Activated CD4-positive, alpha-beta T cell treated with anti-CD3 and anti-CD28 coated beads for 24 hours (primary cell): ENCODE measurements at regions not wholly inside any gene's neighbourhood (a gene's known extent, or its start where the extent isn't known, plus 50 kb on each side); places are given as distances from the start of the nearest gene placed in this dataset.
"Not testable (repeated sequence)": the region's sequence is repeated elsewhere in the genome, so short reads cannot be mapped to it uniquely, and the experiment has no call there.

ENCODE experiments used
- DNase-seq, 2 donors: peaks; one replicate each; pipeline ENCODE4 v3.0.0-alpha.2; 2020; ENCODE audit warnings: low read depth in 2 of 2

DNA sequence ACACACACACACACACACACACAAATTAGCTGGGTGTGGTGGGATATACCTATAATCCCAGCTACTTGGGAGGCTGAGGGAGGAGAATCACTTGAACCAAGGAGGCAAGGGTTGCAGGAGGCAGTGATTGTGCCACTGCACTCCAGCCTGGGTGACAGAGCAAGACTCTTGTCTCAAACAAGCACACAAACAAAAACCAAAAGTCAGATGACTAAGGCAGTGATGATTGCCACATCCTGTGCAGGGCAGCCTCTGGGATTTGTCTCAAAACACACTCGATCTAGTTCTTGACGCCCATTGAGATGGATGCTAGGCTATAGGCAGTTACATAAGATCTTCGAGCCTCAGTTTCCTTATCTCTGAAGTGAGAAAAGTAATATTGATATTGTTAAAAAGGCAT lies 183.1 kb upstream of the NOTCH2NLA start:
- not testable (repeated sequence) for DNase-seq

DNA sequence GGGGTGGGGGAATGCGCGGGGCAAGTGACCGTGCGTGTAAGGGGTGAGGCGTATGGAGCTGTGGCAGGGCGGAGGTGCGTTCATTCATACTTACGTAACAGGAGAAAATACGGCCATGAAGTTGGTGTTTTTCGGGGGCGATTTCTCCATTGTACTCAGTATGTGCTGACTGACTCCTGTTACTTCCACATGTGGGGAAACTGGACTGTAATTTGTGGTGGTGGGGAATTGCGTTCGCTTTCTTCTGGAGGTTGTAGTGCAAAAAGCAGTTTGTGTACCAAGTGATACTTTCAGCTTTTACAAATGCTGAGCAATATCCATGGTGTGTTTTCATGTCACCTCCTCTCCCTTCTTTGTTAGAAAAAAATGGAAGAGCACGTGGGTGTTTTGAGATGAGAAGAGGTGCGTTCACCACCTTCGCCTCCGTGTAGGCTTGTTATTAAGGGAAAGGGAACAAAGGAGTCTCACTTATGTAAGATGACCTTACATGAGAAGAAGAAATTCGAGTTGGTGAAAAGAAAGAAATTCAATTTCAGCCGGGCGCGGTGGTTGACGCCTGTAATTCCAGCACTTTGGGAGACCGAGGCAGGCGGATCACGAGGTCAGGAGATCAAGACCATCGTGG lies 181.1 kb upstream of the NOTCH2NLA start:
- DNase-seq = peak in 1 of 2 donors; percentile 23

DNA sequence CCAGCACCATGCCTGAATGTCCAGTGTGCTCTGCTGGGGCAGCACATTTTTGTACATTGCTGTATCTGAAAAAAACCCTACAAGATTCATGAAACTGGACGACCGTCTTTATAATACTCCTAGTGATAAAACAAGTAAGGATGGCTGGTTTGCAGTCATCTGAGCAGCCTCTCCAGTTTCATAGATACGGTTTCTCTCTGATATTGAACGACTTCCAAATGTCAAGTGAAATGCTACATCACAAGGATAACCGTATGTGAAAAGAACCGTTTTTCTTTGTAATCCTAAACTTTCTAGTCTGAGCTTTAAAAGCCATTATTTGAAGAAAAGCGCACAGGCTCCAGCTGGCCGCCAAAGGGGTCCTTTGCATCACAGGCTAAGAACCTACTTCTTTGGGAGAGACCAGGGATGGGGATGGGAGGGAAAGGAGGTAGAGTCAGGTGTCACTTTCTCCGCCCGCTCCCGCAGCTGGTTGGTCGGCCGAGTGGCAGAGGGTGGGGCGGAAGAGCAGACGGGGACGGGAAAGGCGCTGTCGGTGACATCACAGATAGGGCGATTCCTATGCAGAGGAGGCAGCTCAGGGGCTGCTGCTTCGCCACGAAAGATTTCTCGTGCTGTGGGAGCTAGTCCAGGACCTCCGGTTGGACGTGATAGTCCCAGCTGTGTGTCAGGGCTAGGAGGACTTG lies 180.4 kb upstream of the NOTCH2NLA start:
- DNase-seq = not testable (repeated sequence)

DNA sequence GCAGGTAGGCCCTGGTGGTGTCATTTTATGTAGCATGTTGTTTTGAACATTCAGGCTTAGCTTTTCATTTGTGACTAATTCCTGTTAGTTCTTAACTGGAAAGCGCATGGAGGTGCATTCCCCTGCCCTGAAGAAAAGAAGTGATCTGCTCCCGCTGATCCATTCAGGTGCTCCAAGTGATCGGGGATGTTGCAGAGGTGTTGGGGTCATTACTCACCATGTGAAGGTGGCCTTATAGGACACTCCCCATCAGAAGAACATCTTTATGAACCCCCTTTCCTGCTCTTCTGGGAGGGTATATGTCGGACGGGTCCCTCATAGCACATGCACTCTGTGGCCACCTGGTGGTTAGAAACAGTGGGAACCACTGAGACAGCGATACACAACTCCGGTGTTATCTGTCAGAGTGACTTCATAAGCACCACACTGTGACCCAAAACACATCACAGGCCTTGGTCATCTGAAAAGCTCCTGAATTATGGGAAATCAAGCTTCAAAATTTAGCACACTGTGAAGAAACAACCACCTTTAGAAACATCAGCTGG lies 172.5 kb upstream of the NOTCH2NLA start:
- not testable (repeated sequence) for DNase-seq

DNA sequence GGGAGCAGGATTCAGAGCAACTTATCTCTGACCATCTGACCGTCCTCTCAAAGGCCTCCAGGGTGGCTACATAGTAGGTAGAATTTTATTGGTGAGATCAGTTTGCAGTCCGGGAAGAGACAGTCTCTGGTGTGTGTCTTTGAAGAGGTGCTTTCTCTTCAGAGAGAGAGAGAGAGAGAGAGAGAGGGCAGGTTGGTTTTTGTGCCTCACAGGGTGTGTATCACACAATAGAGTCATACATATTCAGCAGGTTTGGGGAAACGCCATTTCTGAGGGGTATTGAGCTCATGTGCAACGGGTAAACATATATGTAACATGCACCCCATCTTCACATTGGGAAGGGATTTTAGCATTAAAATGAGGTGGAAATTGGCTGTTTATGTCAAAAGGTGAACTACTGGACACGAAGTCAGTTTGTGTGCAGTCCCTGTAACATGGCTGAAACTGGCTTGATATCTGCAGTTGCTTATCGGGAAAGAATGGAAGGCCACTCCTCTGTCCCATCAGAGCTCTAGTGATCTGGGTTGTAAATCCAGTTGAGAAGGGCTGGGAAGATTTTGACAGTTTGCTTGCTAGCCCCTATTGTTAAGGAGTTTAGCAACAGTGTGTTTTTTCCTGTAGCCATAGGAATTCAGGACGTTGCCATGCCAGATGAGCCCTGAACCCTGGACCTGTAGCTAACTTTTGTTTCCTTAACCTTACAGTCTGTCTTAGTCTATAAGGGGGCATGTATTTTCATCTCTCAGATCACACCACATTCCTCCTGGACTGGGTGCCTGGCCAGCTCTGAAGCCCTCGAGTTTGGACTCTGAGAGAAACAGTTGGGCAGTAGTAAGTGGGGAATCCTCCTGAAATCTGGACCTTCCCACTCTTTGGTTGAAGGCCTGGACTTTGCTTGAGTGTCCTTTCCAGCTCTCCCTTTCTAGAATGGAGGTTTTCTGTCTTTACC lies 171.6 kb upstream of the NOTCH2NLA start:
- DNase-seq = not testable (repeated sequence)

DNA sequence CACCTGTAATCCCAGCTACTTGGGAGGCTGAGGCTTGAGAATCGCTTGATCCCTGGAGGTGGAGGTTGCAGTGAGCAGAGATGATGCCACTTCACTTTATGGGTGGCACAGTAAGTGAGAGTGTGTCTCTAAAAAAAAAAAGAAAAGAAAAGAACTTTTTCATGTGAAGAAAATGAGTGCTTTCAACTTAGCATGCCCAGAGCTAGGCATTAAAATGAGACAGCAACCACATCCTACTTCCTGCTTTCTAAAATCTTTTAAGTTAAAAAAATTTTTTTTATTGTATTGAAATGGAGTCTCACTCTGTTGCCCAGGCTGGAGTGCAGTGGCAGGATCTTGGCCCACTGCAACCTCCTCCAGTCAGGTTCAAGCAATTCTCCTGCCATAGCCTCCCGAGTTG lies 170.4 kb upstream of the NOTCH2NLA start:
- not testable (repeated sequence) for DNase-seq

DNA sequence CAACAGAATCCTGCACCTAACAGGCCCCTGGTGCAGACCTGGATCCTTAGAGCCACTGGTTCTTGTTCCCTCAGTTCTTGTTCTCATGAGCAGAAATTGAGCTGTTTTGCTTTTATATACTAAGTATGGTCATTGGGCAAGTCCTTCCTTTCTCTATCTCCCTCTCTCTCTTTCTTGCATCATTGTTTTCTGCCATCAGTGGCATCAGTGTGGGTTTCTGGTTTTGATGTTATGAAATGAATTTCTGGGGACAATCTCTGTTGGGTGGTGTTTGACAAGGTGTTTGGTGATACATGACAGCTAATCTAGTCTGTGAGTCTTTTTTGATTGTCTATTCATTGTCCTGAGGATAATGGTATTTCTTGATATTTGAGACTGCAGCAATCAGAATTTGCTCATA lies 168.0 kb upstream of the NOTCH2NLA start:
- not testable (repeated sequence) for DNase-seq

DNA sequence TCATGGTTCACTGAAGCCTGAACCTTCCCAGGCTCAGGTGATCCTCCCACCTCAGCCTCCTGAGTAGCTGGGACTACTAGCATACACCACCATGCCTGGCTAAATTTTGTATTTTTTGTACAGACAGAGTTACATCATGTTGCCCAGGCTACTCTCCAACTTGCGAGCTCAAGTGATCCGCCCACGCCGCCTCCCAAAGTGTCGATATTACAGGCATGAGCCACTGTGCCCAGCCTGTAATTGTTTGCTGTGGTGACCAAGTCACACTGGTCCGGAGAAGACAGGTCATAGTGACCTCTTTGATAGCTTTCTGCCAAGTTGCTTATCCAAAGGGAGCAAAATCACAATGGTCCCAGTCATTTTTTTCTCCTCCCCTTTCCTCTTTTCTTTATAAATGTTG lies 167.4 kb upstream of the NOTCH2NLA start:
- DNase-seq = not testable (repeated sequence)

DNA sequence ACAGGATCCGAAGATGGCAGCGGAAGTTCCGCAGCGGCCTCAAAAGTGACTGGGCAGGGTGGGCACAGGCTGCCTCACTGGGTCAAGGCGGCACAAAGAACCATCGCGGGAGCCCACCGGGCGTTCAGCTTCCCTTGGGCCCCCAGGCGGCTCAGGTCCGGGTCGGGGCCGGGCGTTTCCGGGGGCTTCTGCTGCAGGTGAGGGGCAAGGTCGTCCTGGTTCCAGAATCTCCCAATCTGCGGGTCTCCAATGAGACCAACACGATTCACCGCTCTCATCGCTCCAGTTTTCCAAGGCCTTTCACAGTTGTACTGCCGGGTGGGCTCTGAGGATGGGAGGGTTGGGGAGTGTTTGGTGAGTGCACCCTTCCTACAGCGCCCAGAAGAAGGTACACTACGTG lies 165.0 kb upstream of the NOTCH2NLA start:
- DNase-seq = not testable (repeated sequence)

DNA sequence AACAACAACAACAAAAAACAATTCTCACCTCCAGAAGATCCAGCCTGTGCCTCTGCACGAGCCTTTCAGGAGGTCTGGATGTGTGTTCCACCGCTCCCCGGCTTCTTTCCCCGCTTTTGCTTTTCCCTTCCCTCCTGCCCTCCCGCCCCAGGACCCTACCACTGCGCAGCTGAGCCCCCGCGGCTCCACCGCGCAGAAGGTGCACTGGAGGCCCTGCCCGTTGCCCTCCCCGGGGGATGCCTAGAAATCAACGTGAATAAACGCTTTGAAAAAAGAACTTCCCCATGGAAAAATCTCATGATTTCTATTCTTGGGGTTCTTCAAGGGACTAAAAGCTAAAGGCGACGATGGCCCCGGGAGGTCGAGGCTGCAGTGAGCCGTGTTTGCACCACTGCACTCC lies 164.3 kb upstream of the NOTCH2NLA start:
- DNase-seq = not testable (repeated sequence)

DNA sequence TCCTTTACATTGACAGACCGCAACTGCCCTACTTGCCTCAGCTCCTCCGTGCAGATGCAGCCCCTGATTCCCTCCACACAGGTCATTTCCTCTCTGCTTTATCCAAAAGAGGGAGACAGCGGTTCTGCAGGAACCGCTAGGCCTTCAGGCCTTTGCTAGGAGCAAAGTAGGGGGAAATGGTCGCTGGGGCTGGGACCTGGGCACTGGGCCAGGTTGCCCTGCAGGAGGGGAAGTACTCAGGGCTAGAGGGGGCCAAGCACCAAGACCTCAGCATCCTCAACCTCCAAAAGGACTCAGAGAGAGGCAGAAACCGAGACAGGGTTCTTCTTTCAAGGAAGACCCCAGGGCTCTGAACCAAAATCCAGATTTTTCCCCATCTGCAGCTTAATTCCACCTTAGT lies 160.4 kb upstream of the NOTCH2NLA start:
- not testable (repeated sequence) for DNase-seq

DNA sequence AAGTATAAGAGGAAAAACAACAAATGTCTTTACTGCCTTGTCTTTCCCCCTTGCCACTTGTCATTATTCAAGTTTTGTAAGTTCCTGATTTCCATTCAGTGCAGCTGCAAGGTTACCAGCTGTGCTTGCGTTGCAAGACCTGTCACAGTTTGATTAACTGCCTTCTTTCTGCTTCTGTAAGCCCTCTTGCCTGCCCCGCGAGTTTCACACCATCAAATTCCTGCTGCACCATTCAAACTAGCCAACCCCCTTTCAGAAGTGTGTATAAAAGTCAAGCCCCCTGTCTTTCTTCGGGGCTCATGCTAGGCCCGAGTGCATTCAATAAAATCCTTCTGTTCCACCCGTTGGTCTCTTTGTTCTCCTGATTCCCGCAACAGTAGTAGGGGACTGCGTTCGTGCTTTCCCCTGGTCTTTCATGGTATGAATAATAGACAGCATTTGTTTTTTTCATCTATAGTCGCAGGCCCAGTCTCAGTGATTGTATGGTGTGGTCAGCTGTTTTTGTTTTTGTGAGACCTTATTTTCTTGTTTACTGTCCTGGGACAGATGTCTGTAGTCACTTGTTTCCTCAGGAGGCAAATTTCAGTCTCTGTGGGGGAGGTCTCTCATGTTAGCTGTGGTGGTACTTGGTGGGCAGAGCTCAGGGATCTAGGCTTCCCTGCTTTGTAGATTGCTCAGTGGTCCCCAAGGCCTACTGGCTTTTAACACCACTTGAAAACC lies 159.1 kb upstream of the NOTCH2NLA start:
- DNase-seq = not testable (repeated sequence)

DNA sequence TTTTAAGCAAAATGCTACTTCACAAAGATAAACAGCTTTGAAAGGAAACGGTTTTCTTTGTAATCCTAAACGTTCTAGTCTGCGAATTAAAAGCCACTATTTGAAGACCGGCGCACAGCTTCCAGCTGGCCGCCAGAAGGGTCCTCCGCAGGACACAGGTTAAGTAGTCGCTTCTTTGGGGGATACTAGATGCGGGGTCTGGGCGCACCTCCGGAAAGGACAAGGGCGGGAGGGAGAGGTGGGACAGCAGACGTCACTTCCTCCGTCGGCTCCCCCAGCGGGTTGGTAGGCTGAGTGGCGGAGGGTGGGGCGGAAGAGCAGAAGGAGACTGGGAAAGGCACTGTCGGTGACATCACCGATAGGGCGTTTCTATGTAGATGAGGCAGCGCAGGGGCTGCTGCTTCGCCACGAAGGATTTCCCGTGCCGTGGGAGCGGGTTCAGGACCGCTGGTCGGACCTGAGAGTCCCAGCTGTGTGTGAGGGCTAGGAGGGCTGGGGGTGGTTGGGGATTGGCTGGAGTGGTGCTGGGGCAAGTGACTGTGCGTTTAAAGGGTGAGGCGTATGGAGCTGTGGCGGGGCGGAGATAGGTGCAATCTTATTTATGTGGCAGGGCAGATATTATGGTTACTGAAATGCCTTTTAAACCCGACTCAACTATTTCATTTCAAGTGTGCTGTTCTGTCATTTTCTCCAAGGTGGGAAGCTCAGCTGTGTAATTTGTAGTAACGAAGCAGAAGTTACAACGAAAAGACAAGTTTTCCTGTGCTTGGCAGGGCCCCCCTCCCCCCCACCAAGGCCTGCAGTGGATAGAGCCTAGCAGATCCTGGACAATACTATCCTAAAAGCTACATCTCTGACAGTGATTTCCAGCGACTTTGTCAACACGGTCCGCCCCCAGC lies 158.3 kb upstream of the NOTCH2NLA start:
- peak; percentile 46 to 50 for DNase-seq

DNA sequence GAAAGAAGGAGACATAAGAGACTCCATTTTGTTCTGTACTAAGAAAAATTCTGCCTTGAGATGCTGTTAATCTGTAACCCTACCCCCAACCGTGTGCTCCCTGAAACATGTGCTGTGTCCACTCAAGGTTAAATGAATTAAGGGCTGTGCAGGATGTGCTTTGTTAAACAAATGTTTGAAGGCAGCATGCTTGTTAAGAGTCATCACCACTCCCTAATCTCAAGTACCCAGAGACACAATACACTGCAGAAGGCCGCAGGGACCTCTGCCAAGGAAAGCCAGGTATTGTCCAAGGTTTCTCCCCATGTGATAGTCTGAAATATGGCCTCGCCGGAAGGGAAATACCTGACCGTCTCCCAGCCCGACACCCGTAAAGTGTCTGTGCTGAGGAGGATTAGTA lies 152.4 kb upstream of the NOTCH2NLA start:
- not testable (repeated sequence) for DNase-seq

DNA sequence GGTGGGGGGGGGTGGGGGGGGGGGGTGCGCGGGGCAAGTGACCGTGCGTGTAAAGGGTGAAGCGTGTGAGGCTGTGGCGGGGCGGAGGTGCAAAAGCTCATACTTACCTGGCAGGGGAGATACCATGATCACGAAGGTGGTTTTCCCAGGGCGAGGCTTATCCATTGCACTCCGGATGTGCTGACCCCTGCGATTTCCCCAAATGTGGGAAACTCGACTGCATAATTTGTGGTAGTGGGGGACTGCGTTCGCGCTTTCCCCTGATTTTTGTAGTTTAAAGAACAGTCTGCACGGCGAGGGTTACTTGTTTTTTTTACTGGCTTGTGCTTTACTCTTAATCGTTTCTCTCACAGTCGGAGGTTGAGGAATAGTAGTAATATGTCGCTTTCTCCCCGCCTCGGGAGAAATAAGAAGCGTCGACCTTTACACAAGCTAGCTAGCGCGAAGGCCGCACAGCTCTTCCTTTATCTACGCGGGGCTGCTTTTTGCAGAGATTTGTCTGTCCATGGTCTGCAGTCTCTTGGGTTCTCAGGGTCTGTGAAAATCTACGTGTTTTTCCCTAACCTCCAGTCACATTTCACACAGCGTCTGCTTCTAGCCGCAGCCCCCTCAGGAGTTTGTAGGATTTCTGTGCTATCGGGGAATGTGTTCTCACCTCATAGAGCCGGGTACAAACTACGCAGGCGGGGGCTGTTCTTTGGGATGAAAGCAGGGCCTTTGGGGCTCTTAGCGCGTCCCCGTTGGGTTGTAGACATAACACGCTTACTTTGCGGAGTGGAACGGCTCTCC lies 148.1 kb upstream of the NOTCH2NLA start:
- DNase-seq = peak; percentile 56 to 70

DNA sequence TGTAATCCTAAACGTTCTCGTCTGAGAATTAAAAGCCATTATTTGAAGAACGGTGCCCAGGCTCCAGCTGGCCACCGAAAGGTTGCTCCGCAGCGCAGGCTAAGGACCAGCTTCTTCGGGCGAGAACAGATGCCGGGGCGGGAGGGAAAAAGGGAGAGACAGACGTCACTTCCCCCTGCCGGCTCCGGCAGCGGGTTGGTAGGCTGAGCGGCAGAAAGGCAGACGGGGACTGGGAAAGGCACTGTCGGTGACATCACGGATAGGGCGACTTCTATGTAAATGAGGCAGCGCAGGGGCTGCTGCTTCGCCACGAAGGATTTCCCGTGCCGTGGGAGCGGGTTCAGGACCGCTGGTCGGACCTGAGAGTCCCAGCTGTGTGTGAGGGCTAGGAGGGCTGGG lies 147.5 kb upstream of the NOTCH2NLA start:
- peak; percentile 58 to 64 for DNase-seq

DNA sequence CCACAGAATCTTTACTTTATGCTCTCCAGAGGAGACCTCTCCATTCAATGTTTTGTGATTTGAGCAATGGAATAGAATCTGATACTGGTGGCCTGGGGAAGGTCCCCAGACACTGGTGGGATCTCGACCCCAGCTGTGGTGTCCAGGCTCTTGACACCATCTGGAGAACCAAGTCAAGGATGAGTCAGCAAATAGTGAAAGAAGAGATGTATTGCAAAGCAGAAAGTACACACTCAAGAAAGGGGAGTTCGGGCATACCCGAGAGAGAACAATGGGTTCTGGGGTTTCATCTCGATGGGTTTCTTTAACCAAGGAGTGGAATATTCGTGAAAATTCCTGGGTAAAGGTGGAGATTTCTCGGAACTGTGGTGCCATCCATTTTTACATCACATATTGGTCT lies 146.3 kb upstream of the NOTCH2NLA start:
- DNase-seq = not testable (repeated sequence)

DNA sequence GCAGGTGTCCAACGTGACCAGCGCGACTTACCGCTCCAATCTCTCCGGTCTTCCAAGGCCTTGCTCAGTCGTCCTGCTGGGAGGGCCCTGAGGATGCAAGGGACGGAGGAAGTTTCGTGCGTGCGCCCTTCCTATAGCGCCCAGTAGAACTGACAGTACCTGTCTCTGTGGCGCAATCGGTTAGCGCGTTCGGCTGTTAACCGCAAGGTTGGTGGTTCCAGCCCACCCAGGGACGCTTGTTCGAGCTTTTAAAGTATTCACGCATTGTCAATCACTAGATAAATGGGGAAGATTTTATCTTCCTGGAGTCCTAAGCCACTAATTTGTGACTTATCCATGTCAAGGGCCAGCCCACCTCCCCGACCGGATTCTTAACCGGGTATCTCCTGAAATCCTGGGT lies 141.1 kb upstream of the NOTCH2NLA start:
- DNase-seq = peak; percentile 29 to 45

DNA sequence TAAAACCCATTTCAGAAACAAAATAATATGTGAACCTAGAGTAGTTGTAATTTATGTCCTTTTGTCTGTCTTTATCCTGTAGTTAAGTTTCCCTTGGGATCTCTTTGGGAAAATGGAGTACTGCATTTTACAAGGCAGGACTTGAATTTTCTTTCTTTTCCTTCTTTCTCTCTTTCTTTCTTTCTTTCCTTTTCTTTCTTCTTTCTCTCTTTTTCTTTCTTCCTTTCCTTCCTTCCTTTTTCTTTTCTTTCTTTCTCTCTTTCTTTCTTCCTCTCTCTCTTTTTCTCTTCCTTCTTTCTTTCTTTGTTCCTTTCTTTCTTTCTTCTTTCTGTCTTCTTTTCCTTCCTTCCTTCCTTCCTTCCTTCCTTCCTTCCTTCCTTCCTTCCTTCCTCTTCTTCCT lies 126.6 kb upstream of the NOTCH2NLA start:
- DNase-seq = not testable (repeated sequence)
